HCT116 (cell line): ENCODE measurements at regions not wholly inside any gene's neighbourhood (a gene's known extent, or its start where the extent isn't known, plus 50 kb on each side); places are given as distances from the start of the nearest gene placed in this dataset.
A peak's percentile ranks its signal among the peaks of the same experiment; 100 is the strongest.

ENCODE experiments used
- ATAC-seq: fragments of 200-7000 bp; cut with Tn5 transposase; 2 replicates; pipeline ENCODE4 v1.9.1; 2020; ENCODE audit warnings: mild to moderate bottlenecking, moderate library complexity
- BruUV-seq: library from RNA; stranded (reverse); fragments of 400-500 nt; replicated peaks from 2 replicates; lab custom pipeline; 2021; lab: Mats Ljungman, UMichigan
- CTCF ChIA-PET: fragments of 300-600 bp; sonication (Branson Sonifier 250); formaldehyde crosslinking; loops from one replicate; lab custom pipeline; 2021; ENCODE audit warnings: antibody characterized with exemption; lab: Charles Lee
- POLR2A ChIA-PET: fragments of 300-600, 350-600 bp; sonication (Branson Sonifier 250); formaldehyde crosslinking; loops from one replicate; lab custom pipeline; 2021; ENCODE audit warnings: antibody characterized with exemption; lab: Charles Lee
- RAD21 ChIA-PET, 2 experiments: fragments of 300-600 bp; sonication (Branson Sonifier 250); formaldehyde crosslinking; loops; one replicate each; lab custom pipeline; 2023; ENCODE audit warnings: low total read pairs in 2 of 2; ENCODE audit not compliant: uncharacterized antibody in 2 of 2, unreplicated experiment in 2 of 2, low non-redundant PET in 1 of 2; lab: Charles Lee
- DNase-seq: peaks from one replicate; pipeline ENCODE4 v3.0.0-alpha.2; 2010; ENCODE audit warnings: low read depth, low spot score
- H2AFZ ChIP-seq: fragments of 200-600 bp; shearing (Covaris generic), sonication (generic); 2 replicates; pipeline ENCODE4 v1.6.1; 2017; ENCODE audit warnings: low read depth, mixed run types, mixed read lengths, antibody characterized with exemption, low read length; ENCODE audit not compliant: poor library complexity, severe bottlenecking
- H3K27ac ChIP-seq: 2 replicates; pipeline ENCODE4 v1.5.1; 2012; ENCODE audit warnings: low read depth, low read length
- H3K27me3 ChIP-seq: fragments of 200-600 bp; sonication (generic); 2 replicates; pipeline ENCODE4 v1.6.1; 2016; ENCODE audit warnings: mixed run types, low read length, mixed read lengths; ENCODE audit not compliant: insufficient read depth
- H3K36me3 ChIP-seq, 2 experiments: fragments of 200-500 bp in 1 of 2; fragments of 200-600 bp in 1 of 2; sonication (Bioruptor generic) in 1 of 2; sonication (generic) in 1 of 2; 2 replicates each; pipeline versions ENCODE4 v1.5.1 to v1.6.1; 2014 to 2016; ENCODE audit warnings: low read length in 2 of 2, inconsistent platforms in 1 of 2, mixed read lengths in 1 of 2, mixed run types in 1 of 2; ENCODE audit not compliant: insufficient read depth in 2 of 2, control insufficient read depth in 1 of 2
- H3K4me1 ChIP-seq, 2 experiments: fragments of 200-600 bp in 1 of 2; sonication (generic) in 1 of 2; 2 replicates each; pipeline versions ENCODE4 v1.5.1 to v1.6.1; 2012 to 2017; ENCODE audit warnings: low read length in 2 of 2, inconsistent platforms in 1 of 2, mild to moderate bottlenecking in 1 of 2, mixed read lengths in 1 of 2, mixed run types in 1 of 2, moderate library complexity in 1 of 2; ENCODE audit not compliant: insufficient read depth in 2 of 2, control insufficient read depth in 1 of 2
- H3K4me2 ChIP-seq: fragments of 200-600 bp; sonication (generic); 2 replicates; pipeline ENCODE4 v1.6.1; 2017; ENCODE audit warnings: mixed run types, low read length, mixed read lengths
- H3K4me3 ChIP-seq, 2 experiments: fragments of 200-600 bp in 1 of 2; sonication (generic) in 1 of 2; replicated peaks in 1 of 2; 2 replicates each; pipeline ENCODE4 v1.5.1; 2011 to 2016; ENCODE audit warnings: low read length in 2 of 2, control low read depth in 1 of 2, low read depth in 1 of 2, mild to moderate bottlenecking in 1 of 2, mixed read lengths in 1 of 2, mixed run types in 1 of 2
- H3K79me2 ChIP-seq: fragments of 200-600 bp; sonication (generic); 2 replicates; pipeline ENCODE4 v1.6.1; 2017; ENCODE audit warnings: mild to moderate bottlenecking, mixed run types, low read length, moderate library complexity, mixed read lengths; ENCODE audit not compliant: insufficient read depth
- H3K9ac ChIP-seq: fragments of 200-600 bp; sonication (generic); 2 replicates; pipeline ENCODE4 v1.6.1; 2016; ENCODE audit warnings: low read length, mixed read lengths
- H3K9me2 ChIP-seq: fragments of 200-600 bp; sonication (generic), shearing (Covaris generic); 2 replicates; pipeline ENCODE4 v1.6.1; 2017; ENCODE audit warnings: mixed run types, mild to moderate bottlenecking, moderate library complexity; ENCODE audit not compliant: insufficient read depth
- H3K9me3 ChIP-seq, 2 experiments: fragments of 200-500 bp in 1 of 2; fragments of 200-600 bp in 1 of 2; sonication (Bioruptor generic) in 1 of 2; sonication (generic) in 1 of 2; 2 replicates each; pipeline ENCODE4 v1.6.1; 2014 to 2017; ENCODE audit warnings: low read length in 2 of 2, mixed read lengths in 2 of 2, inconsistent platforms in 1 of 2, low read depth in 1 of 2, mild to moderate bottlenecking in 1 of 2, mixed run types in 1 of 2, moderate library complexity in 1 of 2; ENCODE audit not compliant: control insufficient read depth in 1 of 2, insufficient read depth in 1 of 2
- H4K20me1 ChIP-seq: fragments of 200-600 bp; sonication (generic), shearing (Covaris generic); 2 replicates; pipeline ENCODE4 v1.6.1; 2017; ENCODE audit warnings: mixed run types, mild to moderate bottlenecking, moderate library complexity; ENCODE audit not compliant: insufficient read depth
- CEBPB ChIP-seq: IDR thresholded peaks from 2 replicates; pipeline ENCODE4 v1.6.1; 2012; ENCODE audit warnings: low read depth
- EGR1 ChIP-seq: IDR thresholded peaks from 2 replicates; pipeline ENCODE4 v1.6.1; 2012; ENCODE audit warnings: low read depth
- EZH2 ChIP-seq: fragments of 200-600 bp; sonication (generic); IDR thresholded peaks from 2 replicates; pipeline ENCODE4 v1.6.1; 2017; ENCODE audit warnings: antibody characterized with exemption, mixed run types
- EZH2phosphoT487 ChIP-seq: fragments of 200-600 bp; IDR thresholded peaks from 2 replicates; pipeline ENCODE4 v1.6.1; 2018; ENCODE audit warnings: antibody characterized with exemption, borderline replicate concordance
- JUND ChIP-seq: IDR thresholded peaks from 2 replicates; pipeline ENCODE4 v1.6.1; 2012
- POLR2A ChIP-seq: IDR thresholded peaks from 2 replicates; pipeline ENCODE4 v1.7.0; 2011; ENCODE audit warnings: borderline replicate concordance; ENCODE audit not compliant: insufficient read depth, insufficient read length; ENCODE audit errors: extremely low read depth
- POLR2AphosphoS5 ChIP-seq: IDR thresholded peaks from 2 replicates; pipeline ENCODE4 v1.6.1; 2011; ENCODE audit warnings: mild to moderate bottlenecking, low read depth, low read length, moderate library complexity
- RAD21 ChIP-seq: IDR thresholded peaks from 2 replicates; pipeline ENCODE4 v1.6.1; 2012; ENCODE audit warnings: low read depth, mild to moderate bottlenecking
- SIN3A ChIP-seq: IDR thresholded peaks from 2 replicates; pipeline ENCODE4 v1.6.1; 2012; ENCODE audit warnings: low read depth
- SRF ChIP-seq: IDR thresholded peaks from 2 replicates; pipeline ENCODE4 v1.6.1; 2012; ENCODE audit warnings: low read depth
- TCF7L2 ChIP-seq: IDR thresholded peaks from 2 replicates; pipeline ENCODE4 v1.7.0; 2011; ENCODE audit warnings: borderline replicate concordance, inconsistent platforms; ENCODE audit not compliant: insufficient read depth, insufficient read length; ENCODE audit errors: extremely low read depth
- ZFX ChIP-seq: fragments of 450-650 bp; IDR thresholded peaks from 2 replicates; pipeline ENCODE4 v1.6.1; 2017
- intact Hi-C: fragments of 100-400 bp; cut with micrococcal nuclease; formaldehyde crosslinking; loops from 2 replicates; pipeline ENCODE4 v1.10.0; 2022
- TF ChIP-seq, protein P1 (sequence below): IDR thresholded peaks from 2 replicates; pipeline ENCODE4 v1.6.1; 2011; ENCODE audit warnings: mild to moderate bottlenecking, low read length, moderate library complexity; ENCODE audit not compliant: insufficient replicate concordance; ENCODE audit errors: extremely low read depth
- TF ChIP-seq, protein P2 (sequence below): IDR thresholded peaks from 2 replicates; pipeline ENCODE4 v1.6.1; 2012; ENCODE audit warnings: low read depth
- TF ChIP-seq, protein P3 (sequence below), 3 experiments: fragments of 200-600 bp in 1 of 3; sonication (generic) in 1 of 3; IDR thresholded peaks in 2 of 3; conservative IDR thresholded peaks in 1 of 3; 2 replicates each; pipeline ENCODE4 v1.5.1; 2012 to 2017; ENCODE audit warnings: low read depth in 2 of 3, low read length in 2 of 3, antibody characterized with exemption in 1 of 3, borderline replicate concordance in 1 of 3, control low read depth in 1 of 3, mild to moderate bottlenecking in 1 of 3, mixed read lengths in 1 of 3, mixed run types in 1 of 3, moderate library complexity in 1 of 3; ENCODE audit not compliant: insufficient read depth in 1 of 3
- TF ChIP-seq, protein P4 (sequence below): IDR thresholded peaks from 2 replicates; pipeline ENCODE4 v1.6.1; 2012

DNA sequence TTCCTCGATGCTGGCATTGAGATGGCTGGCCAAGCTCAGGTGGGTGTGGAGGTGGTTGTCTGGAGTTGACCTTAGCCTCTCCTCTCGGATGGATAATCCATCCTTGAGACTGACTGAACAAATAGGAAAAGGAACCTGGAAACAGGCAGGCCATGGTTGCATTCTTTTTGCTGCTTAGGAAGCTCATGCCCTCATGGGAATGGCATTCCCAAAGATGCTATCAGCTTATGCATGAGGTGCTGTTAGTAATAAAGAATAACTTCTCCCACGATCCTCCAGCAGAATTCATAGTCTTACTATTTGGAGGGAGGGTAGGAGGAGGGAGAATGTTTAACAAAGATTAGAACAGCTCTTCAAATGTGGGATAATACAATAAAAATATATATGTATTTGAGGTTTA lies 303.0 kb upstream of the TPM1 start:
- H3K27me3 ChIP-seq: no peaks in the 10 kb centered on the region
- no peak overlapping the region for H3K9ac ChIP-seq
- no peaks in the 10 kb centered on the region for H4K20me1 ChIP-seq
- no peaks in the 10 kb centered on the region for H3K9me3 ChIP-seq
- H3K4me1 ChIP-seq: peaks cover 11 to 40% of the 10 kb centered on the region in 2 experiments
- peak; percentile 24 for ATAC-seq
- no peak overlapping the region for H3K27ac ChIP-seq
- RAD21 ChIA-PET: no interaction called here
- no peaks in the 10 kb centered on the region for H3K79me2 ChIP-seq
- POLR2A ChIA-PET: no interaction called here
- no TSS peak for BruUV-seq
- intact Hi-C loops: no loop called here
- no peaks in the 10 kb centered on the region for H3K36me3 ChIP-seq
- H2AFZ ChIP-seq: no peak overlapping the region
- no peaks in the 10 kb centered on the region for H3K9me2 ChIP-seq
- peak overlapping the region; percentile 63 for H3K4me2 ChIP-seq
- TF ChIP-seq POLR2AphosphoS5 (no peak), SRF (no peak), TCF7L2 (no peak), RAD21 (no peak), SIN3A (no peak), JUND (no peak), POLR2A (no peak), ZFX (no peak), CEBPB (no peak), EZH2phosphoT487 (no peak), EZH2 (no peak), EGR1 (no peak)
- TF ChIP-seq, protein P1, sequence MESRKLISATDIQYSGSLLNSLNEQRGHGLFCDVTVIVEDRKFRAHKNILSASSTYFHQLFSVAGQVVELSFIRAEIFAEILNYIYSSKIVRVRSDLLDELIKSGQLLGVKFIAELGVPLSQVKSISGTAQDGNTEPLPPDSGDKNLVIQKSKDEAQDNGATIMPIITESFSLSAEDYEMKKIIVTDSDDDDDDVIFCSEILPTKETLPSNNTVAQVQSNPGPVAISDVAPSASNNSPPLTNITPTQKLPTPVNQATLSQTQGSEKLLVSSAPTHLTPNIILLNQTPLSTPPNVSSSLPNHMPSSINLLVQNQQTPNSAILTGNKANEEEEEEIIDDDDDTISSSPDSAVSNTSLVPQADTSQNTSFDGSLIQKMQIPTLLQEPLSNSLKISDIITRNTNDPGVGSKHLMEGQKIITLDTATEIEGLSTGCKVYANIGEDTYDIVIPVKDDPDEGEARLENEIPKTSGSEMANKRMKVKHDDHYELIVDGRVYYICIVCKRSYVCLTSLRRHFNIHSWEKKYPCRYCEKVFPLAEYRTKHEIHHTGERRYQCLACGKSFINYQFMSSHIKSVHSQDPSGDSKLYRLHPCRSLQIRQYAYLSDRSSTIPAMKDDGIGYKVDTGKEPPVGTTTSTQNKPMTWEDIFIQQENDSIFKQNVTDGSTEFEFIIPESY: no peak
- TF ChIP-seq, protein P2, sequence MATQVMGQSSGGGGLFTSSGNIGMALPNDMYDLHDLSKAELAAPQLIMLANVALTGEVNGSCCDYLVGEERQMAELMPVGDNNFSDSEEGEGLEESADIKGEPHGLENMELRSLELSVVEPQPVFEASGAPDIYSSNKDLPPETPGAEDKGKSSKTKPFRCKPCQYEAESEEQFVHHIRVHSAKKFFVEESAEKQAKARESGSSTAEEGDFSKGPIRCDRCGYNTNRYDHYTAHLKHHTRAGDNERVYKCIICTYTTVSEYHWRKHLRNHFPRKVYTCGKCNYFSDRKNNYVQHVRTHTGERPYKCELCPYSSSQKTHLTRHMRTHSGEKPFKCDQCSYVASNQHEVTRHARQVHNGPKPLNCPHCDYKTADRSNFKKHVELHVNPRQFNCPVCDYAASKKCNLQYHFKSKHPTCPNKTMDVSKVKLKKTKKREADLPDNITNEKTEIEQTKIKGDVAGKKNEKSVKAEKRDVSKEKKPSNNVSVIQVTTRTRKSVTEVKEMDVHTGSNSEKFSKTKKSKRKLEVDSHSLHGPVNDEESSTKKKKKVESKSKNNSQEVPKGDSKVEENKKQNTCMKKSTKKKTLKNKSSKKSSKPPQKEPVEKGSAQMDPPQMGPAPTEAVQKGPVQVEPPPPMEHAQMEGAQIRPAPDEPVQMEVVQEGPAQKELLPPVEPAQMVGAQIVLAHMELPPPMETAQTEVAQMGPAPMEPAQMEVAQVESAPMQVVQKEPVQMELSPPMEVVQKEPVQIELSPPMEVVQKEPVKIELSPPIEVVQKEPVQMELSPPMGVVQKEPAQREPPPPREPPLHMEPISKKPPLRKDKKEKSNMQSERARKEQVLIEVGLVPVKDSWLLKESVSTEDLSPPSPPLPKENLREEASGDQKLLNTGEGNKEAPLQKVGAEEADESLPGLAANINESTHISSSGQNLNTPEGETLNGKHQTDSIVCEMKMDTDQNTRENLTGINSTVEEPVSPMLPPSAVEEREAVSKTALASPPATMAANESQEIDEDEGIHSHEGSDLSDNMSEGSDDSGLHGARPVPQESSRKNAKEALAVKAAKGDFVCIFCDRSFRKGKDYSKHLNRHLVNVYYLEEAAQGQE: no peak
- TF ChIP-seq, protein P3, sequence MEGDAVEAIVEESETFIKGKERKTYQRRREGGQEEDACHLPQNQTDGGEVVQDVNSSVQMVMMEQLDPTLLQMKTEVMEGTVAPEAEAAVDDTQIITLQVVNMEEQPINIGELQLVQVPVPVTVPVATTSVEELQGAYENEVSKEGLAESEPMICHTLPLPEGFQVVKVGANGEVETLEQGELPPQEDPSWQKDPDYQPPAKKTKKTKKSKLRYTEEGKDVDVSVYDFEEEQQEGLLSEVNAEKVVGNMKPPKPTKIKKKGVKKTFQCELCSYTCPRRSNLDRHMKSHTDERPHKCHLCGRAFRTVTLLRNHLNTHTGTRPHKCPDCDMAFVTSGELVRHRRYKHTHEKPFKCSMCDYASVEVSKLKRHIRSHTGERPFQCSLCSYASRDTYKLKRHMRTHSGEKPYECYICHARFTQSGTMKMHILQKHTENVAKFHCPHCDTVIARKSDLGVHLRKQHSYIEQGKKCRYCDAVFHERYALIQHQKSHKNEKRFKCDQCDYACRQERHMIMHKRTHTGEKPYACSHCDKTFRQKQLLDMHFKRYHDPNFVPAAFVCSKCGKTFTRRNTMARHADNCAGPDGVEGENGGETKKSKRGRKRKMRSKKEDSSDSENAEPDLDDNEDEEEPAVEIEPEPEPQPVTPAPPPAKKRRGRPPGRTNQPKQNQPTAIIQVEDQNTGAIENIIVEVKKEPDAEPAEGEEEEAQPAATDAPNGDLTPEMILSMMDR (IDR thresholded peaks at IDR 0.05 in 2 of 3, conservative IDR thresholded peaks at IDR 0.05 in 1 of 3; ENCODE audit: borderline replicate concordance in 1 of 3, insufficient read depth in 1 of 3, low read depth in 2 of 3, low read length in 2 of 3): no peak
- TF ChIP-seq, protein P4, sequence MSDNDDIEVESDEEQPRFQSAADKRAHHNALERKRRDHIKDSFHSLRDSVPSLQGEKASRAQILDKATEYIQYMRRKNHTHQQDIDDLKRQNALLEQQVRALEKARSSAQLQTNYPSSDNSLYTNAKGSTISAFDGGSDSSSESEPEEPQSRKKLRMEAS: no peak
- TF ChIP-seq, all 23 proteins: peak for 0
- CTCF ChIA-PET: interaction anchor here (0.6 kb wide), 1 partner anchor 26 kb away, joined by 3 read pairs; no protein-coding TSS in a partner anchor
- H3K4me3 ChIP-seq: no peak overlapping the region
- DNase-seq: no peak
